Endothelial cell of umbilical vein (primary cell): ENCODE measurements at regions not wholly inside any gene's neighbourhood (a gene's known extent, or its start where the extent isn't known, plus 50 kb on each side); places are given as distances from the start of the nearest gene placed in this dataset.

Experiments used
- EZH2 ChIP-seq: IDR thresholded peaks from 2 replicates; pipeline ENCODE4 v1.6.1; 2012; ENCODE audit warnings: borderline replicate concordance, low read depth, mild to moderate bottlenecking, moderate library complexity, low read length, inconsistent platforms; ENCODE audit not compliant: severe bottlenecking
- MYC ChIP-seq: IDR thresholded peaks from one replicate; pipeline ENCODE4 v1.6.1; 2011; ENCODE audit warnings: mild to moderate bottlenecking, low read depth, low read length
- POLR2A ChIP-seq: IDR thresholded peaks from 2 replicates; pipeline ENCODE4 v1.6.1; 2012; ENCODE audit warnings: low read depth, mild to moderate bottlenecking, control low read depth, low read length
- TF ChIP-seq, protein P1 (sequence below), 2 donors: IDR thresholded peaks; 1 replicate in 1 of 2; 2 replicates in 1 of 2; pipeline ENCODE4 v1.5.1; 2011; ENCODE audit warnings: low read length in 2 of 2, mild to moderate bottlenecking in 2 of 2, moderate library complexity in 2 of 2, control low read depth in 1 of 2, inconsistent platforms in 1 of 2, low read depth in 1 of 2; ENCODE audit not compliant: insufficient read depth in 1 of 2; ENCODE audit errors: extremely low read depth in 1 of 2
- TF ChIP-seq, protein P2 (sequence below): IDR thresholded peaks from 2 replicates; pipeline ENCODE4 v1.6.1; 2011; ENCODE audit not compliant: insufficient read depth, insufficient read length

DNA sequence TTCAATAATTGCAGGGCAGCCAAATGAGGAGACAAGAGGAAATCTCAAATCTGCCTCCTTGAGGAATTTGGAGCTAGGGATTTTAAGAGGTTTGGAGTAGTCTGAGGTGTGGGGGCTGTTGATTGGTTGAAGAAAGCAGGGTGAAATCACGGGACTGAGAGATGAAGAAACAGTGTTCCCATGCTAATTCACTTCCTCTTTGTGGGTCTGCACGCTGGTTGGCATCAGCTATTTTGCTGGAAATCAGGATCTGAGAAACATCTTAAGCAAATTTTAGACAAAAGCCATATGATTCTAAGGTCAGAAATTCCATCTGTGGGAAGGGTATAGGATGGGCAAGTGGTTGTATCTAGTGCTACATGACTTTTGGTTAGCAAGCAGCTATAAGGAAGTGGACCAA lies 107.1 kb upstream of the PAXBP1 start:
- TF ChIP-seq EZH2 (no peak), POLR2A (no peak), MYC (no peak)
- TF ChIP-seq, protein P1, sequence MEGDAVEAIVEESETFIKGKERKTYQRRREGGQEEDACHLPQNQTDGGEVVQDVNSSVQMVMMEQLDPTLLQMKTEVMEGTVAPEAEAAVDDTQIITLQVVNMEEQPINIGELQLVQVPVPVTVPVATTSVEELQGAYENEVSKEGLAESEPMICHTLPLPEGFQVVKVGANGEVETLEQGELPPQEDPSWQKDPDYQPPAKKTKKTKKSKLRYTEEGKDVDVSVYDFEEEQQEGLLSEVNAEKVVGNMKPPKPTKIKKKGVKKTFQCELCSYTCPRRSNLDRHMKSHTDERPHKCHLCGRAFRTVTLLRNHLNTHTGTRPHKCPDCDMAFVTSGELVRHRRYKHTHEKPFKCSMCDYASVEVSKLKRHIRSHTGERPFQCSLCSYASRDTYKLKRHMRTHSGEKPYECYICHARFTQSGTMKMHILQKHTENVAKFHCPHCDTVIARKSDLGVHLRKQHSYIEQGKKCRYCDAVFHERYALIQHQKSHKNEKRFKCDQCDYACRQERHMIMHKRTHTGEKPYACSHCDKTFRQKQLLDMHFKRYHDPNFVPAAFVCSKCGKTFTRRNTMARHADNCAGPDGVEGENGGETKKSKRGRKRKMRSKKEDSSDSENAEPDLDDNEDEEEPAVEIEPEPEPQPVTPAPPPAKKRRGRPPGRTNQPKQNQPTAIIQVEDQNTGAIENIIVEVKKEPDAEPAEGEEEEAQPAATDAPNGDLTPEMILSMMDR (IDR thresholded peaks at IDR 0.05; ENCODE audit: extremely low read depth in 1 of 2, insufficient read depth in 1 of 2, low read depth in 1 of 2, low read length in 2 of 2), result no peak
- TF ChIP-seq, protein P2, sequence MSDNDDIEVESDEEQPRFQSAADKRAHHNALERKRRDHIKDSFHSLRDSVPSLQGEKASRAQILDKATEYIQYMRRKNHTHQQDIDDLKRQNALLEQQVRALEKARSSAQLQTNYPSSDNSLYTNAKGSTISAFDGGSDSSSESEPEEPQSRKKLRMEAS, result no peak
